Ovary (tissue), 3 donors: ENCODE measurements at regions not wholly inside any gene's neighbourhood (a gene's known extent, or its start where the extent isn't known, plus 50 kb on each side); places are given as distances from the start of the nearest gene placed in this dataset.

Experiments
- POLR2A ChIP-seq: fragments of 450-650 bp; IDR thresholded peaks from one replicate; pipeline ENCODE4 v1.6.1; 2017; ENCODE audit warnings: antibody characterized with exemption, mild to moderate bottlenecking, moderate library complexity
- TF ChIP-seq, protein P1 (sequence below), 3 donors: fragments of 450-650 bp in 2 of 3; fragments of 200-600 bp in 1 of 3; IDR thresholded peaks; one replicate each; pipeline versions ENCODE4 v1.5.1 to v1.8.0; 2016 to 2022; ENCODE audit warnings: antibody characterized with exemption in 3 of 3, mild to moderate bottlenecking in 1 of 3
- donor health status: DM: no; HTN: no; CAD: no.

GRCh38 chr9:7957803-7958202 lies 158.2 kb upstream of the DMAC1 start:
- TF ChIP-seq, protein P1, sequence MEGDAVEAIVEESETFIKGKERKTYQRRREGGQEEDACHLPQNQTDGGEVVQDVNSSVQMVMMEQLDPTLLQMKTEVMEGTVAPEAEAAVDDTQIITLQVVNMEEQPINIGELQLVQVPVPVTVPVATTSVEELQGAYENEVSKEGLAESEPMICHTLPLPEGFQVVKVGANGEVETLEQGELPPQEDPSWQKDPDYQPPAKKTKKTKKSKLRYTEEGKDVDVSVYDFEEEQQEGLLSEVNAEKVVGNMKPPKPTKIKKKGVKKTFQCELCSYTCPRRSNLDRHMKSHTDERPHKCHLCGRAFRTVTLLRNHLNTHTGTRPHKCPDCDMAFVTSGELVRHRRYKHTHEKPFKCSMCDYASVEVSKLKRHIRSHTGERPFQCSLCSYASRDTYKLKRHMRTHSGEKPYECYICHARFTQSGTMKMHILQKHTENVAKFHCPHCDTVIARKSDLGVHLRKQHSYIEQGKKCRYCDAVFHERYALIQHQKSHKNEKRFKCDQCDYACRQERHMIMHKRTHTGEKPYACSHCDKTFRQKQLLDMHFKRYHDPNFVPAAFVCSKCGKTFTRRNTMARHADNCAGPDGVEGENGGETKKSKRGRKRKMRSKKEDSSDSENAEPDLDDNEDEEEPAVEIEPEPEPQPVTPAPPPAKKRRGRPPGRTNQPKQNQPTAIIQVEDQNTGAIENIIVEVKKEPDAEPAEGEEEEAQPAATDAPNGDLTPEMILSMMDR (IDR thresholded peaks at IDR 0.05) = no peak
- TF ChIP-seq POLR2A = no peak
